NCI-H526 (cell line): ENCODE measurements at regions not wholly inside any gene's neighbourhood (a gene's known extent, or its start where the extent isn't known, plus 50 kb on each side); places are given as distances from the start of the nearest gene placed in this dataset.

Experiments
- DNase-seq, 2 experiments: peaks; one replicate each; lab custom pipeline; 2025; lab: John Stamatoyannopoulos, UW

DNA sequence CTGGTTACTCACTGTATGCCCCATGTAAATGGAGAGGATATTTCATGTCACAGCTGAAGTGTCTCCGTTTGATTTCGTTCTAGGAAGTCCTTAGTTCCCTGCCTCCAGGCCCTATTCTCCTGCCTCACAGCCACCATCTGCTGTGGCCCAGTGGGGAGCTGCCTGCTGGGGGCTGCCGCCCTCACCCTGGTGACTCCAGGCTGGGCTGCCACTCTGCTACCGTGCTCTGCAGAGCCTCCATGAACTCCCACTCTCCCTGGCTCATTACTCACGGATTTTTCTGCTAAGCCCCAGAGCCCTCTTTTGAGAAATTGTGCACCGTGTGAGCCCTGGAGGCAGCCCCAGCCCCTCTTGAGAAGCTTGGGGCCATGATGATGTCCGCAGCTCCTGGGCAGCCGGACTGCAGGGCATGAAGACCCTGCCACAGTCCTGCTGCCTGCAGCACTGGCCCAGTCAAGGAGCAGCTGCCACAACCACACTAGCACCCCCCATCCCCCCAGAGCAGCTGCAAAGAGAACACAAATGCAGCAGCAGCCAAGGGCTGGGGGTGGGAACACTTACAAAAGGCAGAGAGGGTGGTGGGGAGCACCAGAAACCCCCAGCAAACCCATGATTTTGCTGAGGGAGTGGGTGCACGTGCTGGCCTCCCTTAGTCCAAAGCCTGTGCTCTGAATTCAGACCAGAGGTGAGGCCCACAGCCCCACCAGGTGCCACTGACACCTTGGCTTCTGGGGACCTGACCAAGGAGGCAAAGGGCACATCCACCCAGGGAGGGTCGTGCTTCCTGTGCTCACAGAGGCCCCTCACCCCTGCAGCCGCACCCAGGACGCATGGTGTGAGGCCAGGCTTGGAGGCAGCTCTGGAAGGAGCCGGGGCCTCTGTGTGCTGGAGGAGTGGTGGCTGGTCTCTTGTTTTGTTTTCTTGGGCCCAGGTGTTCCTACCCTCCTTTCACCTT lies 270.2 kb upstream of the RAB6C start:
- no peak for DNase-seq

- DNase-seq = peak in 1 of 2 experiments; percentile 9
Observed at GRCh38 chr2:129709956-129710598, 269.4 kb upstream of the RAB6C start.

DNA sequence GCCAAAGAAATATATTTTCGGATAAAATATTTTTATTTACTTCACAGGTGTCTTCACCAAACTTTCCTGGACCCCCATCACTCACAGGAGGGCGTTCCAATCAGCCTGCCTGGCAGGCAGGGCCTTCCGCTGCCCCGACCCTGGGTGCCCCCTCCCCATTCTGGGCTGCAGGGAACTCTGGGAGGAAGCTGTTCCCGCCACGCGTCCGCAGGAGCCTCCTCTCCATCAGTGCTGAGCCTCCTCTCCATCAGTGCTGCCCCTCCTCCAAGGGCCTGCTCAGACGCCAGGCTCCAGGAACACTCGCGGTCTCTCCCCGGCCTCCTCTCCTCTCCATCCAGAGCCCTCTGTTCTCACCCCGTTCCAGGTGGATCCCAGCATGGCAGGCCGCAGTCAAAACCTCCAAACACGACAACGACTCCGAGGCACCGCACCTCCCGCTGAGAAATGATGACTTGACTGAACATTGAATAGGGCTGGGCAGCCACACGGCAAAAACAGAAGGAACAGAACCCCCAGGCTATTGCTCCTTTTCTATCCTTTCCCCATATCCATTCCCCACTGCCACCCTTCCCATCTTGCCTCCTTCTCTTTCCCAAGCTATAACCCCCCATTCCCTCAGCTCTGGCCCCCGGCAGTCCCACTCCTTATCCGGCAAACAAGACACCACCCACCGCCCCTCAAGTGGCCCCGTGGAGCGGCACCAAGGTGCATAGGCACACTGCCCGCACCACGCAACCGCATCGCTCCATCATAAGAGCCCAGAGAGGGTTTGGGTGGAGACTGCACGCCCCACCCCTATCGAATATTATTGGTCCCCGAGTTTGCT lies 268.6 kb upstream of the RAB6C start:
- DNase-seq = no peak

DNA sequence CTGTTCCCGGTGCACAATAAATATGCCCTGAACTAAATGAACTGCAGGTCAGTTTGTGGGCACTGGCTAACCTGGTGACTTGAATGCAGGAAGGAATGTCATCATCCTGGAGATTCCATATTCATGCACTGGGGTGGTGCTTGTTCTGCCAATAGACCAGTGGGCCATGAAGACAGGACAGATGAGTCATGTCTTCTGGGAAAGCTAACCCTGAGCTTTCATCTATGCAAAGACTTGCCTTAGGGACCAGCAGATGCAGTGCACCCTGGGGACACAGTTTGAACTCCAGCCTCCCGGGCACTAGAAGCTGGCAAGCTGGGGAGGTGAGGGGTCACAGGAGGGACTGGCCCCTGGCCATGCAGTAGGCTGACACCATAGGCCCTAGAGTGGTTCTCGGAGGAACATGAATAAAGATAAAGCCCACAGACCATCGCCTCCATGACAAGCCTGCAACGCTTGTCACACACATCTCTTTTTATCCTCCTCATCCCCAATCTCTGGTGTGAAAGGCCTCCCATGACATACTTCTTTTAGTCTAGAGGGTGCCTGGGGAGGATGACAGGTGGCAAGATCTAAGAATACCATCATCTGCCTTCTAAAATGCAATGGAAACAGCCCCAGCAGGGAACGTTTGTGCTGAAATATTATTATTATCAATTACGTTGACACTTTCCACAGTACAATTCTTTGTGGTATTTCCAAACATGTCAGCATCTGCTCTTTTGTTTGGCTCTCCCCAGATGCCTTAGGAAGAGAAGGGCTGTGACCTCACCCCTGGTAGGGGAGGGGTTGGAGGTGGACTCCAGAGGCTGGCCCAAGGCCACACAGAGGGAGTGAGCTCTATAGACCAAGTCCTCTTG lies 267.4 kb upstream of the RAB6C start:
- no peak for DNase-seq

DNA sequence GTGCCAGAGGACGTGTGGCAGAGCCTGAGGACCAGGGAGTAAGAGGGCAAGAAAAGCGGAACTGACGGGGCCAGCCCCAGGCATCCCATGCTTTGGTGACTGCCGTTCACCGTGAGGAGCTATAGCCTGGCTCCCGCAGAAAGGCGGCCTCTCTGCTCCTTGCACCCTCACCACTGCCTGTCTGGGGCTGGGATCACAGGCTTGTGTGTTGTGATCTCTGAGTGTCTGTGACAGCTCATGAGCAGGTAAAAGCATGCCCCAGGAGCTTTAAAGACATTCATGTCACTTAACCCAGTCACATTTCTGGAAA lies 266.8 kb upstream of the RAB6C start:
- no peak for DNase-seq

DNA sequence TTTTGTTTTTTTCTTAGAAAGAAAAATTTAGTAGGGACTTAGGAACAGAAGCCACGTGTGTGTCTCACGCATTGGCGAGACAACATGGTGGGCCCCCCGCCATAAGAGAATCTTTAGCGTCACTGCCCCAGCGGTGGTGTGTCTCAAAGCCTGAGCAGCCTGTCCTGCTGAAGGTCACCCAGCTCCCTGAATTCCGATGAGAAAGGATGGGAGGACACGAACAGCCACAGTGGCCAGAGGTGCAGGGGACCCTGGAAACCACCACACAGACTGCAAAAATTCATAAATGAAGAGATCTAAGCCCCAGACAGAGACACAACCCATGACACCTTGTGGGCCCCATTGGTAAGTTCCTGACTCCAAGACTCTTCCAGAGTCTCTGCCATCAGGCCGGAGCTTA lies 266.1 kb upstream of the RAB6C start:
- DNase-seq = no peak

GRCh38 chr2:129716781-129717559 lies 262.5 kb upstream of the RAB6C start:
- no peak for DNase-seq

GRCh38 chr2:129717560-129718130 lies 261.8 kb upstream of the RAB6C start:
- DNase-seq = peak in 1 of 2 experiments; percentile 36

GRCh38 chr2:129719335-129719734 lies 260.1 kb upstream of the RAB6C start:
- DNase-seq = no peak

- DNase-seq = no peak
Observed at GRCh38 chr2:129720360-129720759, 259.1 kb upstream of the RAB6C start.

- no peak for DNase-seq
Observed at GRCh38 chr2:129720761-129721160, 258.7 kb upstream of the RAB6C start.

DNA sequence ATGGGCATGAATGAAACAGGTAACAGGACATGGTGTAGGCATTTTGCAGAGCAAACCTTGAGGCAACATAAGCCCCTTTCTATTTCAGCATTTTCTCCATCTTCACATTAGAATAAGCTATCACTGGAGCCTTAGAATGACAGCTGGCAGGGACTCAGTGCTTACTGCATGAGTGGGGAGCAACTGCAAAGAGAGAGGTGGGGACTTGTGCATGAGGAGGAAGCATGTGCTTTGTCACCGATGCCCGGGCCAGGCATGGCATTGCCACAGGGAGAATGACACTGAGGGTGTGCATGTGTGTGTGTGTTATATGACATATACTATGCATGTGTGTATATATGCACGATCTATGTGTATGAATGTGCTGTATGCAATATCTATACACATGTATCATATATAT lies 258.2 kb upstream of the RAB6C start:
- DNase-seq = no peak

- no peak for DNase-seq
Observed at GRCh38 chr2:129721846-129722245, 257.6 kb upstream of the RAB6C start.

DNA sequence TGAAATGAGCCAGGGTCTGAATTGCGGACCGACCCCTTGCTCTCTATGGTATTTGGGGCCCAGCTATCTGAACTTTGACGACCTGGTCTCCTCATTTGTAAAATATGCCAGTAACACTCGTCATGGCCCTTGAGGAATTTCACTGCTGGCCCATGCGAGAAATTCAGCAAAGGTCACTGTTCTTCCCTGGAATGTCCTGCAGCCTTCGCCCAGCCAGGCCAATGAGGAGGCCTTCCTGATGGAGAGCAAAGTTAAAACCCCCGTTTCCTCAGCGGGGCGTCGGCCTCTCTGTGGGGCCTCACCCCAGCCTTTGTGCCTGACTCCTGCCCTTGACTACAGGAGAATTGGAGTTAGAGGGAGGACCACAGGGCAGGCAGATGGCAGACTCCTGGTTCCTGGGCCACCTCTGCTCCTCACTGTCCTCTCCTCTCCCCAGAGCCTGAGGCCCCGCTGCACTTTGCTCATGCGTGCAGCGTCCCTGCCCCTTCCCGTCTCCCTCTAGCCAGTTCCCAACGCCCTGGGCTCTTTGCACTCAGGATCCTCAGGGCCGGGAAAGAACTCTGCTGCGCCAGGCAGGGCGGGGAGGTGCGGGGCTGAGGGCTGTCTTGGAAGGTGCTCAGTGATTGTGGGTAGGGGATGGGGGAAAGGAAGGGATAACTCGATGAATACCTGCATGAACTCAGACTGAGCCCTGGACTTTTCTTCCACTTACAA lies 257.0 kb upstream of the RAB6C start:
- DNase-seq = no peak

DNA sequence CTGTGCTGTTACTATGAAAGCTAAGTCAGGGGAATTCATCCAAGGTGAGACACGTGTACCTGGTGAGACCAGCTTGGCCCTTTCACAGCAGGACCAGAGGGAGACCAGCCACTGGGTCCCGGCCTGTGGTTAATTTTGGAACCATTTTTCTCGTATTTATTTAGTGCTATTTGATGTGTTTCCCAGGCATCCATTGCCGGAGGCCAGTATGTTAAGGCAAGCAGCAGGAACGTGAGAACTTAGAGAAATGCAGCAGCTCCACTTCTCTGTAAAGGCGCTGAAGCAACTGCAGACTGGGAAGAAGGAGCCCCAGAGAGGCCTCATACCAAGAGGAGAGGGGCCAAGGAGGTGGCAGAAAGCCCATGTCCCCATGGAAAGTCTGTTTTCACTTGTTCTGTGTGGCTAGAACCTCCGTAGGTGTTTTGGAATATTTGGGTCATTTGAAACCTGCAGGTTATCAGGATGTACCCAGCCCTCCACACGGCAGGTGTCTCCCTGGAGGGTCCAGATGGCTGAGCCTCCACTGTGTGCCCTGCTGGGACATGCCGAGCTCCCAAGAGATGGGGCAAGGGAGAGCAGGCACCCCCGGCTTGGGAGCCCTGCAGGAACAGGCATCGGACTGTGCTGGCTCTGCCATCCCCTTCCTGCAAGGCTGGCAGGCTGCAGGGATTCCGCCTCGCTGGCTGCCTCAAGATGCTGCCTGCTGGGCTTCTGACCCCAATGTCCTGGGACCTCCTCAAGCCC lies 256.0 kb upstream of the RAB6C start:
- DNase-seq = no peak

GRCh38 chr2:129724021-129724757 lies 255.3 kb upstream of the RAB6C start:
- DNase-seq = no peak

- DNase-seq = no peak
Observed at GRCh38 chr2:129726216-129726615, 253.2 kb upstream of the RAB6C start.

DNA sequence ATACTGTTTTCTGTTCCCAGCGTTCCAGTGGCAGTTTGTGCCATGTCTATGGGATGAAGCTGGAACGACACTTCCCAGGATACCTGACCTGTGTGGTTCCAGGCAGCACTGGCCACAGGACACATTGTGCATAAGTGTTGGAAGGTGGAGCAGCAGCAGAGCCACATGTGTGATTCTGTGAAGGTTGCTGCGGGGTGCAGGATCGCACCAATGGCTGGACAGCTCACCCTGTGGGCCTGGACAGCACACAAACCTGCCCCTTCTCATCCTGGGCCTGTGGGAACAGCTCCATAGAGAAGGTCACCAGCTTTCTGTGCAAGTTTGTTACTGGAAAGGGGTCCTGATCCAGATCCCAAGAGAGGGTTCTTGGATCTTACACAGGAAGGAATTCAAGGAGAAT lies 252.2 kb upstream of the RAB6C start:
- DNase-seq = no peak
